A549 (cell line): ENCODE measurements at regions not wholly inside any gene's neighbourhood (a gene's known extent, or its start where the extent isn't known, plus 50 kb on each side); places are given as distances from the start of the nearest gene placed in this dataset.

Experiments
- POLR2A ChIP-seq: IDR thresholded peaks from 2 replicates; pipeline ENCODE4 v1.6.1; 2012; ENCODE audit warnings: mild to moderate bottlenecking, low read length
- TF ChIP-seq, protein P1 (sequence below): fragments of >200 bp; sonication (Bioruptor Twin); formaldehyde crosslinking; IDR thresholded peaks from 3 replicates; pipeline ENCODE4 v1.5.1; 2016

DNA sequence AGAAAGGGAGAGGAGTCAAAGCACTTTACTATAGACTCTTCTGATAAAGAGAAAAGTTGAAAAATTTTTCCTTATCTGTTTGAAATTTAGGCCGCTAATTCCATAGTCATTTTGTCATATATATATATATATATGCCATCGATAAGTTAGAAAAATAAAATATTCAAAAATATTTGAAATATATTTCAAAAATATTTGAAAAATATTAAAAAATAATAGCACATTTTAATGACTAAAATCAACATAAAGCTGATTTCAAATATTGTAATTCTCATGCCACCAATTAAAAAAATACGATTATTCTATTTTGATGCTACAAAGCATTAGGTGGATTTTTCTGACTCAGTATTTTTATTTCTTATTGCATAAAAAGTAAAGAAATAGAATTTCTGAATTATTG lies 87.1 kb downstream of the KIF2B start:
- TF ChIP-seq, protein P1, sequence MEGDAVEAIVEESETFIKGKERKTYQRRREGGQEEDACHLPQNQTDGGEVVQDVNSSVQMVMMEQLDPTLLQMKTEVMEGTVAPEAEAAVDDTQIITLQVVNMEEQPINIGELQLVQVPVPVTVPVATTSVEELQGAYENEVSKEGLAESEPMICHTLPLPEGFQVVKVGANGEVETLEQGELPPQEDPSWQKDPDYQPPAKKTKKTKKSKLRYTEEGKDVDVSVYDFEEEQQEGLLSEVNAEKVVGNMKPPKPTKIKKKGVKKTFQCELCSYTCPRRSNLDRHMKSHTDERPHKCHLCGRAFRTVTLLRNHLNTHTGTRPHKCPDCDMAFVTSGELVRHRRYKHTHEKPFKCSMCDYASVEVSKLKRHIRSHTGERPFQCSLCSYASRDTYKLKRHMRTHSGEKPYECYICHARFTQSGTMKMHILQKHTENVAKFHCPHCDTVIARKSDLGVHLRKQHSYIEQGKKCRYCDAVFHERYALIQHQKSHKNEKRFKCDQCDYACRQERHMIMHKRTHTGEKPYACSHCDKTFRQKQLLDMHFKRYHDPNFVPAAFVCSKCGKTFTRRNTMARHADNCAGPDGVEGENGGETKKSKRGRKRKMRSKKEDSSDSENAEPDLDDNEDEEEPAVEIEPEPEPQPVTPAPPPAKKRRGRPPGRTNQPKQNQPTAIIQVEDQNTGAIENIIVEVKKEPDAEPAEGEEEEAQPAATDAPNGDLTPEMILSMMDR, result no peak
- no peak for TF ChIP-seq POLR2A
